ENCODE measurements at regions not wholly inside any gene's neighbourhood (a gene's known extent, or its start where the extent isn't known, plus 50 kb on each side); places are given as distances from the start of the nearest gene placed in this dataset.

DNA sequence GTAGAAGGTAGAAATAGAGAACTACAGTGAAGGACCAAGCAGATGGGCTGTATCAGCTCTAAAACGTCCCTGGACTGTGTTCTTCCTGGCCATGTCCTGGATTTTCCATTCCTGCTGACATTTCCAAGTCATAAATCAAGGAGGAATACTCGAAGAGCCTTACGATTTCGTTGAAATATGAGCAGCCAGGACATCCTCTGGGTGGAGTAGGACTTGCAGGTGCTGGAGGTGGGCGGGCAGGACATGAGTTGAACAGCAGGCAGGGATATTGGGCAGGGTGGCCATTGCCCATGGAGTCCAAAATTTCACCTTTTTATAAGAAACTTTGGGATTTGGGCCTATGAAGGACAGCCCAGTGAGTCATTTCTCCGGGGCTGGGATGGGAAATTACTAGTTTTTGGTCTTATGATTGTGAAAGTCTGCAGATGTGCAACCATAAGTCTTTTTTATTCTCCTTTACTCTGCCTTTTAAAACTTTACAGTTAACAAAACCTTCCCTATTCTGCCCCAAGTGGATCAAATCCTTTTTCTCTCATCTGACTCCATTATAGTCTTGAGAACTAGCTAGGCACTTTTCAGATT lies 88.8 kb downstream of the TMX1 start:
- TF ChIP-seq, protein P1, sequence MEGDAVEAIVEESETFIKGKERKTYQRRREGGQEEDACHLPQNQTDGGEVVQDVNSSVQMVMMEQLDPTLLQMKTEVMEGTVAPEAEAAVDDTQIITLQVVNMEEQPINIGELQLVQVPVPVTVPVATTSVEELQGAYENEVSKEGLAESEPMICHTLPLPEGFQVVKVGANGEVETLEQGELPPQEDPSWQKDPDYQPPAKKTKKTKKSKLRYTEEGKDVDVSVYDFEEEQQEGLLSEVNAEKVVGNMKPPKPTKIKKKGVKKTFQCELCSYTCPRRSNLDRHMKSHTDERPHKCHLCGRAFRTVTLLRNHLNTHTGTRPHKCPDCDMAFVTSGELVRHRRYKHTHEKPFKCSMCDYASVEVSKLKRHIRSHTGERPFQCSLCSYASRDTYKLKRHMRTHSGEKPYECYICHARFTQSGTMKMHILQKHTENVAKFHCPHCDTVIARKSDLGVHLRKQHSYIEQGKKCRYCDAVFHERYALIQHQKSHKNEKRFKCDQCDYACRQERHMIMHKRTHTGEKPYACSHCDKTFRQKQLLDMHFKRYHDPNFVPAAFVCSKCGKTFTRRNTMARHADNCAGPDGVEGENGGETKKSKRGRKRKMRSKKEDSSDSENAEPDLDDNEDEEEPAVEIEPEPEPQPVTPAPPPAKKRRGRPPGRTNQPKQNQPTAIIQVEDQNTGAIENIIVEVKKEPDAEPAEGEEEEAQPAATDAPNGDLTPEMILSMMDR (IDR thresholded peaks at IDR 0.05), result no peak
- TF ChIP-seq POLR2A (IDR thresholded peaks at IDR 0.05), result no peak

Data from heart left ventricle (tissue), 13 donors.